GM18517 (cell line): ENCODE measurements at regions not wholly inside any gene's neighbourhood (a gene's known extent, or its start where the extent isn't known, plus 50 kb on each side); places are given as distances from the start of the nearest gene placed in this dataset.
"Not testable (repeated sequence)": the region's sequence is repeated elsewhere in the genome, so short reads cannot be mapped to it uniquely, and the experiment has no call there.

Experiments used
- ATAC-seq: cut with Tn5 transposase; IDR thresholded peaks from one replicate; pipeline ENCODE4 v1.9.1; 2021; ENCODE audit warnings: mild to moderate bottlenecking, moderate library complexity; ENCODE audit not compliant: unreplicated experiment

GRCh38 chr7:101740981-101741725 lies 76.3 kb upstream of the CUX1 start:
- ATAC-seq: peak; percentile 63

GRCh38 chr7:101743241-101743994 lies 74.0 kb upstream of the CUX1 start:
- ATAC-seq: no peak

GRCh38 chr7:101743995-101744360 lies 73.4 kb upstream of the CUX1 start:
- no peak for ATAC-seq

- no peak for ATAC-seq
Observed at GRCh38 chr7:101744588-101744987, 72.8 kb upstream of the CUX1 start.

- no peak for ATAC-seq
Observed at GRCh38 chr7:101746314-101746713, 71.1 kb upstream of the CUX1 start.

GRCh38 chr7:101747053-101747878 lies 70.2 kb upstream of the CUX1 start:
- ATAC-seq: no peak

- no peak for ATAC-seq
Observed at GRCh38 chr7:101747879-101748345, 69.5 kb upstream of the CUX1 start.

- ATAC-seq: no peak
Observed at GRCh38 chr7:101749891-101750290, 67.5 kb upstream of the CUX1 start.

GRCh38 chr7:101753316-101753715 lies 64.1 kb upstream of the CUX1 start:
- ATAC-seq: no peak

GRCh38 chr7:101754424-101755159 lies 62.8 kb upstream of the CUX1 start:
- ATAC-seq: no peak

- ATAC-seq: no peak
Observed at GRCh38 chr7:101757879-101758278, 59.5 kb upstream of the CUX1 start.

- not testable (repeated sequence) for ATAC-seq
Observed at GRCh38 chr7:101758519-101758918, 58.9 kb upstream of the CUX1 start.

- ATAC-seq: no peak
Observed at GRCh38 chr7:101764221-101764620, 53.2 kb upstream of the CUX1 start.

GRCh38 chr7:101767544-101767943 lies 49.9 kb upstream of the CUX1 start:
- no peak for ATAC-seq
